Endothelial cell of umbilical vein (primary cell): ENCODE measurements at regions not wholly inside any gene's neighbourhood (a gene's known extent, or its start where the extent isn't known, plus 50 kb on each side); places are given as distances from the start of the nearest gene placed in this dataset.

Experiments used
- BruUV-seq: library from RNA; stranded (reverse); fragments of 400-500 nt; replicated peaks from 2 replicates; lab custom pipeline; 2021; lab: Mats Ljungman, UMichigan
- CTCF ChIA-PET: fragments of 300-600, 350-600 bp; sonication (Branson Sonifier 250); formaldehyde crosslinking; loops from one replicate; lab custom pipeline; 2021; ENCODE audit warnings: antibody characterized with exemption, inconsistent platforms; lab: Charles Lee
- POLR2A ChIA-PET: fragments of 300-600, 350-600 bp; sonication (Branson Sonifier 250); formaldehyde crosslinking; loops from one replicate; lab custom pipeline; 2021; ENCODE audit warnings: antibody characterized with exemption, inconsistent platforms; lab: Charles Lee
- DNase-seq: peaks from one replicate; pipeline ENCODE4 v3.0.0-alpha.2; 2011; ENCODE audit warnings: low read depth, low spot score
- FAIRE-seq: peaks from 2 replicates; lab custom pipeline; 2011; peaks lifted over from hg19 to GRCh38; lab: Jason Lieb, UNC
- H2AFZ ChIP-seq: 2 replicates; pipeline ENCODE4 v1.6.0; 2012; ENCODE audit warnings: low read depth, low read length, control low read depth, inconsistent platforms
- H3K27ac ChIP-seq: 2 replicates; pipeline ENCODE4 v1.5.1; 2011; ENCODE audit warnings: low read depth, mild to moderate bottlenecking, control low read depth, low read length, moderate library complexity; ENCODE audit not compliant: insufficient read depth
- H3K27me3 ChIP-seq, 2 experiments: 2 replicates each; pipeline versions ENCODE4 v1.6.0 to v1.6.1; 2011; ENCODE audit warnings: low read length in 2 of 2, mixed read lengths in 1 of 2; ENCODE audit not compliant: control insufficient read depth in 2 of 2, insufficient read depth in 2 of 2
- H3K36me3 ChIP-seq, 2 experiments: 2 replicates in 1 of 2; 3 replicates in 1 of 2; pipeline ENCODE4 v1.5.1; 2011; ENCODE audit warnings: low read length in 2 of 2, mild to moderate bottlenecking in 1 of 2, moderate library complexity in 1 of 2; ENCODE audit not compliant: control insufficient read depth in 2 of 2, insufficient read depth in 2 of 2; ENCODE audit errors: extremely low read depth in 1 of 2
- H3K4me1 ChIP-seq: 3 replicates; pipeline ENCODE4 v1.5.1; 2011; ENCODE audit warnings: mild to moderate bottlenecking, low read length; ENCODE audit not compliant: control insufficient read depth, insufficient read depth; ENCODE audit errors: extremely low read depth
- H3K4me2 ChIP-seq: 2 replicates; pipeline ENCODE4 v1.6.1; 2011; ENCODE audit warnings: low read length, control low read depth, mixed read lengths; ENCODE audit not compliant: insufficient read depth
- H3K4me3 ChIP-seq, 3 experiments: fragments of 200-600 bp in 1 of 3; sonication (generic), shearing (Covaris generic) in 1 of 3; replicated peaks in 1 of 3; 2 replicates each; pipeline ENCODE4 v1.5.1; 2011 to 2016; ENCODE audit warnings: control low read depth in 3 of 3, low read length in 3 of 3, mild to moderate bottlenecking in 2 of 3, inconsistent platforms in 1 of 3, low read depth in 1 of 3, moderate library complexity in 1 of 3; ENCODE audit not compliant: insufficient read depth in 1 of 3
- H3K79me2 ChIP-seq: 2 replicates; pipeline ENCODE4 v1.6.0; 2012; ENCODE audit warnings: low read length, inconsistent platforms; ENCODE audit not compliant: control insufficient read depth, insufficient read depth
- H3K9ac ChIP-seq: replicated peaks from 2 replicates; pipeline ENCODE3; 2011; ENCODE audit warnings: low read length, control low read depth; ENCODE audit not compliant: insufficient read depth; ENCODE audit errors: extremely low read depth
- H3K9me1 ChIP-seq: replicated peaks from 3 replicates; pipeline ENCODE4 v1.6.0; 2011; ENCODE audit warnings: mild to moderate bottlenecking, low read length; ENCODE audit not compliant: control insufficient read depth, insufficient read depth; ENCODE audit errors: extremely low read depth
- H3K9me3 ChIP-seq: replicated peaks from 2 replicates; pipeline ENCODE4 v1.5.1; 2012; ENCODE audit warnings: low read length, inconsistent platforms; ENCODE audit not compliant: control insufficient read depth, insufficient read depth
- H4K20me1 ChIP-seq: replicated peaks from 2 replicates; pipeline ENCODE3; 2011; ENCODE audit warnings: mild to moderate bottlenecking, low read length; ENCODE audit not compliant: control insufficient read depth, insufficient read depth; ENCODE audit errors: extremely low read depth
- CTCF ChIP-seq, 2 donors: IDR thresholded peaks; 1 replicate in 1 of 2; 2 replicates in 1 of 2; pipeline ENCODE4 v1.5.1; 2011; ENCODE audit warnings: low read length in 2 of 2, mild to moderate bottlenecking in 2 of 2, moderate library complexity in 2 of 2, control low read depth in 1 of 2, inconsistent platforms in 1 of 2, low read depth in 1 of 2; ENCODE audit not compliant: insufficient read depth in 1 of 2; ENCODE audit errors: extremely low read depth in 1 of 2
- EZH2 ChIP-seq: IDR thresholded peaks from 2 replicates; pipeline ENCODE4 v1.6.1; 2012; ENCODE audit warnings: borderline replicate concordance, low read depth, mild to moderate bottlenecking, moderate library complexity, low read length, inconsistent platforms; ENCODE audit not compliant: severe bottlenecking
- FOS ChIP-seq: IDR thresholded peaks from 2 replicates; pipeline ENCODE4 v1.6.1; 2011; ENCODE audit warnings: mild to moderate bottlenecking, low read length, moderate library complexity, borderline replicate concordance; ENCODE audit not compliant: insufficient read depth
- GATA2 ChIP-seq: IDR thresholded peaks from 2 replicates; pipeline ENCODE4 v1.7.0; 2011; ENCODE audit warnings: low read depth, mild to moderate bottlenecking, moderate library complexity, mixed read lengths, low read length; ENCODE audit not compliant: insufficient read length, insufficient read depth
- JUN ChIP-seq: IDR thresholded peaks from 2 replicates; pipeline ENCODE4 v1.6.1; 2011; ENCODE audit warnings: borderline replicate concordance, low read depth; ENCODE audit not compliant: insufficient read length, insufficient read depth
- MAX ChIP-seq: IDR thresholded peaks from 2 replicates; pipeline ENCODE4 v1.6.1; 2011; ENCODE audit not compliant: insufficient read depth, insufficient read length
- MYC ChIP-seq: IDR thresholded peaks from one replicate; pipeline ENCODE4 v1.6.1; 2011; ENCODE audit warnings: mild to moderate bottlenecking, low read depth, low read length
- POLR2A ChIP-seq: IDR thresholded peaks from 2 replicates; pipeline ENCODE4 v1.6.1; 2012; ENCODE audit warnings: low read depth, mild to moderate bottlenecking, control low read depth, low read length
- POLR2AphosphoS5 ChIP-seq: IDR thresholded peaks from 2 replicates; pipeline ENCODE4 v1.6.1; 2012; ENCODE audit warnings: low read depth, mild to moderate bottlenecking, control low read depth, low read length, moderate library complexity; ENCODE audit not compliant: insufficient read depth
- dilution Hi-C: fragments of 300-500 bp; cut with MboI; formaldehyde crosslinking; loops from one replicate; pipeline ENCODE4 v1.15.0; 2019; ENCODE audit warnings: low sequenced_read_pairs; ENCODE audit not compliant: extremely low pct_ligation_motif_present
- intact Hi-C: fragments of 100-400 bp; cut with micrococcal nuclease; formaldehyde crosslinking; loops from one replicate; pipeline ENCODE4 v1.10.0; 2022

GRCh38 chr1:68307378-68307787 is 75.1 kb upstream of the WLS start:
- BruUV-seq = no TSS peak
- no peak for TF ChIP-seq JUN
- no peak for TF ChIP-seq MAX
- no peak for TF ChIP-seq EZH2
- TF ChIP-seq CTCF (IDR thresholded peaks at IDR 0.05; ENCODE audit: extremely low read depth in 1 of 2, insufficient read depth in 1 of 2, low read depth in 1 of 2, low read length in 2 of 2) = no peak
- no peak for TF ChIP-seq MYC
- no peak for TF ChIP-seq POLR2A
- TF ChIP-seq FOS = no peak
- no peak for TF ChIP-seq GATA2
- TF ChIP-seq POLR2AphosphoS5 = no peak
- Histone ChIP-seq H3K79me2 (no peaks in the 10 kb centered on the region), H3K9me3 (no peaks in the 10 kb centered on the region), H3K4me3 (no peak overlapping the region), H2AFZ (no peak overlapping the region), H3K36me3 (no peaks in the 10 kb centered on the region), H3K27ac (no peak overlapping the region), H4K20me1 (no peaks in the 10 kb centered on the region), H3K4me2 (no peak overlapping the region), H3K9me1 (no peaks in the 10 kb centered on the region), H3K27me3 (peaks cover 3 to 4% of the 10 kb centered on the region in 2 experiments), H3K4me1 (no peaks in the 10 kb centered on the region), H3K9ac (no peak overlapping the region)
- ChIA-PET POLR2A (no interaction called here), CTCF (interaction anchor here (1.2 to 1.4 kb wide), 2 partner anchors 12 to 187 kb away, joined by 3 to 4 read pairs; no protein-coding TSS in a partner anchor)
- FAIRE-seq (no peak), DNase-seq (no peak)
- dilution Hi-C loops = no loop called here
- intact Hi-C loops = no loop called here
